ENCODE measurements at regions not wholly inside any gene's neighbourhood (a gene's known extent, or its start where the extent isn't known, plus 50 kb on each side); places are given as distances from the start of the nearest gene placed in this dataset.
"Not testable (repeated sequence)": the region's sequence is repeated elsewhere in the genome, so short reads cannot be mapped to it uniquely, and the experiment has no call there.

DNA sequence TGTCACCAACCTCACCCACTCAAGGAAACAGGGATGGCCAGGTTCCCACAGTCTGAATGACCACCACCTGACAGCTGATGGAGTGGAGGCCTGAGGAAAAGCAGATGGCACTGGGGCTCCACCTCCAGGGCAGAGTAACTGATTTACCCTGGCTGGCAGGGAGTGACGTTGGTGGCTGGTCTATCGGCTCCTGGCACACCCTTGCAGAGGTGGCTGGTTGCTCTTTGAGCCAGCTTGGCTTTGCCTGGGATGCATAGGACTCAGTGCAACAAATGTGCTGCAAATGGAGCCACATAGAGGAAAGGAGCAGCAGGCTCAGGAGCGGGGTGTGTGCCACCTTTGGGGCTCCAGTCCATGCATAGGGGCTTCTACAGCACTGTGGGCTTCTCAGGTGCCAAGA lies 574.8 kb downstream of the CWH43 start:
- TF ChIP-seq, protein P1, sequence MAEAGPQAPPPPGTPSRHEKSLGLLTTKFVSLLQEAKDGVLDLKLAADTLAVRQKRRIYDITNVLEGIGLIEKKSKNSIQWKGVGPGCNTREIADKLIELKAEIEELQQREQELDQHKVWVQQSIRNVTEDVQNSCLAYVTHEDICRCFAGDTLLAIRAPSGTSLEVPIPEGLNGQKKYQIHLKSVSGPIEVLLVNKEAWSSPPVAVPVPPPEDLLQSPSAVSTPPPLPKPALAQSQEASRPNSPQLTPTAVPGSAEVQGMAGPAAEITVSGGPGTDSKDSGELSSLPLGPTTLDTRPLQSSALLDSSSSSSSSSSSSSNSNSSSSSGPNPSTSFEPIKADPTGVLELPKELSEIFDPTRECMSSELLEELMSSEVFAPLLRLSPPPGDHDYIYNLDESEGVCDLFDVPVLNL (IDR thresholded peaks at IDR 0.05; ENCODE audit: low read depth, low read length): not testable (repeated sequence)
- TF ChIP-seq CTCF (IDR thresholded peaks at IDR 0.05 in 2 of 3, conservative IDR thresholded peaks at IDR 0.05 in 1 of 3; ENCODE audit: control insufficient read depth in 2 of 3, extremely low read depth in 1 of 3, insufficient read depth in 1 of 3, low read depth in 3 of 3, low read length in 3 of 3); ESRRA (IDR thresholded peaks at IDR 0.05; ENCODE audit: low read length); RAD21 (IDR thresholded peaks at IDR 0.05; ENCODE audit: insufficient read depth, low read depth, low read length); POLR2AphosphoS5 (IDR thresholded peaks at IDR 0.05; ENCODE audit: low read length); EGR1 (IDR thresholded peaks at IDR 0.05; ENCODE audit: borderline replicate concordance in 1 of 2, low read depth in 2 of 2, low read length in 2 of 2); CREB1 (IDR thresholded peaks at IDR 0.05; ENCODE audit: low read depth); EZH2 (IDR thresholded peaks at IDR 0.05; ENCODE audit: borderline replicate concordance, control insufficient read depth, low read depth, low read length); JUNB (IDR thresholded peaks at IDR 0.05): not testable (repeated sequence)
